Endothelial cell of umbilical vein (primary cell): ENCODE measurements at regions not wholly inside any gene's neighbourhood (a gene's known extent, or its start where the extent isn't known, plus 50 kb on each side); places are given as distances from the start of the nearest gene placed in this dataset.

ENCODE experiments used
- CTCF ChIP-seq, 2 donors: IDR thresholded peaks; 1 replicate in 1 of 2; 2 replicates in 1 of 2; pipeline ENCODE4 v1.5.1; 2011; ENCODE audit warnings: low read length in 2 of 2, mild to moderate bottlenecking in 2 of 2, moderate library complexity in 2 of 2, control low read depth in 1 of 2, inconsistent platforms in 1 of 2, low read depth in 1 of 2; ENCODE audit not compliant: insufficient read depth in 1 of 2; ENCODE audit errors: extremely low read depth in 1 of 2
- POLR2A ChIP-seq: IDR thresholded peaks from 2 replicates; pipeline ENCODE4 v1.6.1; 2012; ENCODE audit warnings: low read depth, mild to moderate bottlenecking, control low read depth, low read length
- POLR2AphosphoS5 ChIP-seq: IDR thresholded peaks from 2 replicates; pipeline ENCODE4 v1.6.1; 2012; ENCODE audit warnings: low read depth, mild to moderate bottlenecking, control low read depth, low read length, moderate library complexity; ENCODE audit not compliant: insufficient read depth

- TF ChIP-seq CTCF (IDR thresholded peaks at IDR 0.05; ENCODE audit: extremely low read depth in 1 of 2, insufficient read depth in 1 of 2, low read depth in 1 of 2, low read length in 2 of 2) (peak in 1 of 2 donors; percentile 27), POLR2A (no peak), POLR2AphosphoS5 (no peak)
Observed at GRCh38 chr1:56148326-56149193, 430.8 kb downstream of the PLPP3 start.
